Body of pancreas (tissue), 4 donors: ENCODE measurements at regions not wholly inside any gene's neighbourhood (a gene's known extent, or its start where the extent isn't known, plus 50 kb on each side); places are given as distances from the start of the nearest gene placed in this dataset.

Source experiments
- POLR2A ChIP-seq, 3 donors: fragments of 450-650 bp; IDR thresholded peaks; one replicate each; pipeline ENCODE4 v1.6.1; 2016; ENCODE audit warnings: antibody characterized with exemption in 3 of 3, mild to moderate bottlenecking in 2 of 3
- TF ChIP-seq, protein P1 (sequence below), 7 experiments: fragments of 450-650 bp in 4 of 7; fragments of 200-600 bp in 3 of 7; sonication (generic) in 3 of 7; IDR thresholded peaks; one replicate each; pipeline ENCODE4 v1.5.1; 2016 to 2019; ENCODE audit warnings: antibody characterized with exemption in 7 of 7

DNA sequence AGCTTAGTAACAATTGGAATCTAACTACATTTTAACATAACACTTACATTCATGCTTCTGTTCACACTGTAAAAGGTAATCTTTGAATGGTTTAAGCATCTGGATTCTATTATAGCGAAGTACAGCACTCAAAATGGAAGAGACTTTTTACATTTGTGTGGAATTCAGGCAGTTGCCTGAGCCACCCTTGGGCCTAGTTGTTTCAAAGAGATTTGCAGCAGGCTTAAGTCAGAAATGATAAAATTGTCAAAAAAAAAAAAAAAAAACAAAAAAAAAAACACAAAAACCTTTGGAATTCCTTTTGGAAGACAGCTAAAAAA lies 199.9 kb downstream of the LYPLAL1 start:
- TF ChIP-seq, protein P1, sequence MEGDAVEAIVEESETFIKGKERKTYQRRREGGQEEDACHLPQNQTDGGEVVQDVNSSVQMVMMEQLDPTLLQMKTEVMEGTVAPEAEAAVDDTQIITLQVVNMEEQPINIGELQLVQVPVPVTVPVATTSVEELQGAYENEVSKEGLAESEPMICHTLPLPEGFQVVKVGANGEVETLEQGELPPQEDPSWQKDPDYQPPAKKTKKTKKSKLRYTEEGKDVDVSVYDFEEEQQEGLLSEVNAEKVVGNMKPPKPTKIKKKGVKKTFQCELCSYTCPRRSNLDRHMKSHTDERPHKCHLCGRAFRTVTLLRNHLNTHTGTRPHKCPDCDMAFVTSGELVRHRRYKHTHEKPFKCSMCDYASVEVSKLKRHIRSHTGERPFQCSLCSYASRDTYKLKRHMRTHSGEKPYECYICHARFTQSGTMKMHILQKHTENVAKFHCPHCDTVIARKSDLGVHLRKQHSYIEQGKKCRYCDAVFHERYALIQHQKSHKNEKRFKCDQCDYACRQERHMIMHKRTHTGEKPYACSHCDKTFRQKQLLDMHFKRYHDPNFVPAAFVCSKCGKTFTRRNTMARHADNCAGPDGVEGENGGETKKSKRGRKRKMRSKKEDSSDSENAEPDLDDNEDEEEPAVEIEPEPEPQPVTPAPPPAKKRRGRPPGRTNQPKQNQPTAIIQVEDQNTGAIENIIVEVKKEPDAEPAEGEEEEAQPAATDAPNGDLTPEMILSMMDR (IDR thresholded peaks at IDR 0.05), result no peak
- no peak for TF ChIP-seq POLR2A (IDR thresholded peaks at IDR 0.05)
